Pancreas (tissue), 10 donors: ENCODE measurements at regions not wholly inside any gene's neighbourhood (a gene's known extent, or its start where the extent isn't known, plus 50 kb on each side); places are given as distances from the start of the nearest gene placed in this dataset.

ENCODE experiments used
- ATAC-seq, 4 donors: fragments of 200-7000 bp; cut with Tn5 transposase; one replicate each; pipeline versions ENCODE4 v1.8.0 to v1.9.1; 2020; ENCODE audit warnings: mild to moderate bottlenecking in 4 of 4, moderate library complexity in 4 of 4
- DNase-seq, 6 donors: peaks; one replicate each; pipeline ENCODE4 v3.0.0-alpha.2; 2020
- FAIRE-seq: peaks from 2 replicates; lab custom pipeline; 2012; peaks lifted over from hg19 to GRCh38; lab: Jason Lieb, UNC
- H3K27ac ChIP-seq, 4 donors: fragments of 200-600 bp; sonication (generic); 1 replicate in 3 of 4; 2 replicates in 1 of 4; pipeline versions ENCODE4 v1.5.0 to v1.8.0; 2020
- H3K27me3 ChIP-seq, 4 donors: fragments of 200-600 bp; one replicate each; pipeline ENCODE4 v1.8.0; 2021
- H3K36me3 ChIP-seq, 3 donors: fragments of 200-600 bp; sonication (generic) in 1 of 3; one replicate each; pipeline versions ENCODE4 v1.5.0 to v1.8.0; 2020 to 2021
- H3K4me1 ChIP-seq, 3 donors: fragments of 200-600 bp; one replicate each; pipeline ENCODE4 v1.8.0; 2021
- H3K4me3 ChIP-seq, 4 donors: fragments of 200-600 bp; sonication (generic) in 2 of 4; one replicate each; pipeline versions ENCODE4 v1.5.0 to v1.8.0; 2020 to 2021
- H3K9me3 ChIP-seq, 4 donors: fragments of 200-600 bp; one replicate each; pipeline ENCODE4 v1.8.0; 2021
- WGBS, 2 donors: extraction: QIAGEN DNeasy Blood & Tissue Kit; methylation state at CpG; one replicate each; pipeline ENCODE4 v1.1.7; 2013; 5-methylcytosine and 5-hydroxymethylcytosine counted together
- intact Hi-C, 3 donors: fragments of 100-400 bp; cut with DNase I; formaldehyde crosslinking; loops; one replicate each; pipeline versions ENCODE4 v1.11.1 to v1.14.2; 2022
- TF ChIP-seq, protein P1 (sequence below), 4 donors: fragments of 200-600 bp; sonication (generic) in 3 of 4; IDR thresholded peaks; one replicate each; pipeline versions ENCODE4 v1.5.0 to v1.8.0; 2021; ENCODE audit warnings: antibody characterized with exemption in 4 of 4
- donor health status: healthy with polysubstance abuse.
- donor health status: DM: no; HTN: no; CAD: no; lungs with moderate emphysema.
- donor health status: DM: no; HTN: no; CAD: no.
- donor health status: control.
- donor health status: control.
- donor health status: Bipolar disorder and iron deficiency.
- donor health status: DM: yes; HTN: yes; CAD: no.
- donor health status: DM: no; HTN: no; CAD: no.
- donor health status: DM: no; HTN: no; CAD: no.
- donor health status: DM: yes; HTN: yes; CAD: no.

DNA sequence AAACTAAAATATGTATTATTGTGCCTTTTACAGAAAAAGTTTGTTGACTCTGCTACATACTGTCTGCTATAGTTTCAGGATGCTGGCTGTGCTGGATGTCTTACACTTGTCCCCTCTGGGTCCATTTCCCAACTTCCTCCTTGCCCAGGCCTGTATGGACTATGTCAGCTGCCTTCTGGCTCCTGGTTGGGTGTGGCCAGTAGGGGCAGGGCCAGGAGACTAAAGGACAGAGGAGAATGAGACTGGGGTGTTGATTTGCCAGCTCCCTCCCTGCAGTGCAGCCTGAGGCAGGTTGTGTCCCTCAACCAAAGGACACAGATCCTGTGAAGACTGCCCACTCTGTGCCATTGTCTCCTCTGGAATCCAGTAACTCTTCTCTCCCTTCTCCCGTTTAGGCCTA lies 90.6 kb upstream of the UBE2E2 start:
- Histone ChIP-seq H3K4me3 (no peak overlapping the region), H3K27ac (no peak overlapping the region), H3K27me3 (no peaks in the 10 kb centered on the region), H3K9me3 (no peaks in the 10 kb centered on the region), H3K36me3 (no peaks in the 10 kb centered on the region), H3K4me1 (no peaks in the 10 kb centered on the region)
- WGBS, 2 donors, result 30 to 62% methylated on average over 1 of the region's 1 CpG
- intact Hi-C loops, result no loop called here
- DNase-seq, result no peak
- no peak for FAIRE-seq
- TF ChIP-seq, protein P1, sequence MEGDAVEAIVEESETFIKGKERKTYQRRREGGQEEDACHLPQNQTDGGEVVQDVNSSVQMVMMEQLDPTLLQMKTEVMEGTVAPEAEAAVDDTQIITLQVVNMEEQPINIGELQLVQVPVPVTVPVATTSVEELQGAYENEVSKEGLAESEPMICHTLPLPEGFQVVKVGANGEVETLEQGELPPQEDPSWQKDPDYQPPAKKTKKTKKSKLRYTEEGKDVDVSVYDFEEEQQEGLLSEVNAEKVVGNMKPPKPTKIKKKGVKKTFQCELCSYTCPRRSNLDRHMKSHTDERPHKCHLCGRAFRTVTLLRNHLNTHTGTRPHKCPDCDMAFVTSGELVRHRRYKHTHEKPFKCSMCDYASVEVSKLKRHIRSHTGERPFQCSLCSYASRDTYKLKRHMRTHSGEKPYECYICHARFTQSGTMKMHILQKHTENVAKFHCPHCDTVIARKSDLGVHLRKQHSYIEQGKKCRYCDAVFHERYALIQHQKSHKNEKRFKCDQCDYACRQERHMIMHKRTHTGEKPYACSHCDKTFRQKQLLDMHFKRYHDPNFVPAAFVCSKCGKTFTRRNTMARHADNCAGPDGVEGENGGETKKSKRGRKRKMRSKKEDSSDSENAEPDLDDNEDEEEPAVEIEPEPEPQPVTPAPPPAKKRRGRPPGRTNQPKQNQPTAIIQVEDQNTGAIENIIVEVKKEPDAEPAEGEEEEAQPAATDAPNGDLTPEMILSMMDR (IDR thresholded peaks at IDR 0.05), result no peak
- no peak for ATAC-seq

- intact Hi-C loops, result no loop called here
- WGBS, 2 donors, result 74 to 85% methylated on average over 9 of the region's 9 CpGs
- FAIRE-seq (no peak), ATAC-seq (no peak), DNase-seq (no peak)
- Histone ChIP-seq H3K27me3 (no peaks in the 10 kb centered on the region), H3K27ac (no peak overlapping the region), H3K36me3 (no peaks in the 10 kb centered on the region), H3K9me3 (no peaks in the 10 kb centered on the region), H3K4me3 (no peak overlapping the region), H3K4me1 (no peaks in the 10 kb centered on the region)
- TF ChIP-seq, protein P1 (IDR thresholded peaks at IDR 0.05), result no peak
Measured at GRCh38 chr3:23113455-23114171, 89.5 kb upstream of the UBE2E2 start.

DNA sequence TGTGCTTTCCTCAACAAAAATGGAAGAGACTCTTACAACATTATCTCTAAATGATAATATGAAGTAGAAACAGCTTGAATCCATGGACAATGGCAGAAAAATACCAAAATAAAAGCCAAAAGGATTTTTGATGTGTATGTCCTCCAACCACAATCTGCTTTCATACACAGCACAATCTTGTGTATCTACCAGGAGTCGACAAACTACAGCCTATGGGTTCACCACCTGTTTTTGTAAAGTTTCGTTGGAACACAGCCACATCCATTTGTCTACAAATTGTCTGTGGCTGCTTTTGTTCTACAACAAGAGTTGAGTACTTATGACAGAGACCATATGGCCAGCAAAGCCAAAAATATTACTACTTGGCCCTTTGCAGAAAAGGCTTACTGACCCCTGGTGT lies 88.7 kb upstream of the UBE2E2 start:
- no peak for DNase-seq
- Histone ChIP-seq H3K9me3 (no peaks in the 10 kb centered on the region), H3K27me3 (no peaks in the 10 kb centered on the region), H3K4me1 (no peaks in the 10 kb centered on the region), H3K36me3 (no peaks in the 10 kb centered on the region), H3K4me3 (no peak overlapping the region), H3K27ac (no peak overlapping the region)
- intact Hi-C loops, result no loop called here
- TF ChIP-seq, protein P1 (IDR thresholded peaks at IDR 0.05), result no peak
- ATAC-seq, result no peak
- no peak for FAIRE-seq
- WGBS, 2 donors, result 71 to 78% methylated on average over 2 of the region's 2 CpGs

DNA sequence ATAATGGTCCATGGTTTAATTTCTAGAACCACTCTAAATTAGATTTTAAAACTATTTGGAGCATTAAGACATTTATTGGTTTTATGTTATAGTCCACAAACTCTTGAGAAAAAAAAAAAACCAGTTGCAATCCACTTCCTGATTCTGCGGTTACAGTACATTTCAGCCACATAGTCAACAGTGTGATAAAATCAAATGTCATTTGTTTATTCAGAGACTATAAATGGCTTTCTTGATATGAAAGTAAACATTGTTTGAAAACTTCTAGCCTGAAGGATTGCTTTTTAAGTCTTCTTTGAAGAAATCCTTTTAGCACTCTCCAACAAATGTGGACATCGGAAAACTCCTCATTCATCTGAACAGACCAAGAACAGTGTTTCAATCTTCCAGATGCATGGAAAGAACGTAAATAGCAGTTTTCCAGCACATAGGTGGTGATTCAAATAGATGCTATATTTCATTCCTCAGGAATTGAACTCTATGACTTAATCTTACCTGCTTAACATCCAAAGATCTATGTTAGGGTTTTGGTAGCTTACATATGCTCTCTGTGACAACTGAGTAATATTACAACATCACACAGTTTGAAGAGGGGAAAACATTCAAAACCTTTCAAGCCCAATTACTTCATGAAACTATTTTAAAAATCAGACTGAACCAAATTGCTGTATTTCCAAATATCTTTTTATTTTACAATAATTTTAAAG lies 87.8 kb upstream of the UBE2E2 start:
- Histone ChIP-seq H3K4me3 (no peak overlapping the region), H3K4me1 (no peaks in the 10 kb centered on the region), H3K9me3 (no peaks in the 10 kb centered on the region), H3K27me3 (no peaks in the 10 kb centered on the region), H3K27ac (no peak overlapping the region), H3K36me3 (no peaks in the 10 kb centered on the region)
- TF ChIP-seq, protein P1 (IDR thresholded peaks at IDR 0.05), result no peak
- intact Hi-C loops, result no loop called here
- 49 to 50% methylated on average over 3 of the region's 3 CpGs for WGBS, 2 donors
- FAIRE-seq (no peak), DNase-seq (no peak), ATAC-seq (peak in 2 of 4 donors; percentile 30)
